GM12891 (cell line): ENCODE measurements at regions not wholly inside any gene's neighbourhood (a gene's known extent, or its start where the extent isn't known, plus 50 kb on each side); places are given as distances from the start of the nearest gene placed in this dataset.

Experiments
- POLR2A ChIP-seq: IDR thresholded peaks from 2 replicates; pipeline ENCODE4 v1.6.1; 2011; ENCODE audit warnings: low read depth, low read length, control low read depth
- POLR2AphosphoS5 ChIP-seq: IDR thresholded peaks from 2 replicates; pipeline ENCODE4 v1.6.1; 2011; ENCODE audit warnings: low read depth, low read length, control low read depth
- POU2F2 ChIP-seq: IDR thresholded peaks from 2 replicates; pipeline ENCODE4 v1.6.1; 2011; ENCODE audit warnings: low read depth, mild to moderate bottlenecking, control low read depth, low read length, moderate library complexity
- SPI1 ChIP-seq: IDR thresholded peaks from 2 replicates; pipeline ENCODE4 v1.6.1; 2011; ENCODE audit warnings: low read depth, low read length, control low read depth
- TAF1 ChIP-seq: IDR thresholded peaks from 2 replicates; pipeline ENCODE4 v1.6.1; 2011; ENCODE audit warnings: low read depth, low read length, control low read depth

DNA sequence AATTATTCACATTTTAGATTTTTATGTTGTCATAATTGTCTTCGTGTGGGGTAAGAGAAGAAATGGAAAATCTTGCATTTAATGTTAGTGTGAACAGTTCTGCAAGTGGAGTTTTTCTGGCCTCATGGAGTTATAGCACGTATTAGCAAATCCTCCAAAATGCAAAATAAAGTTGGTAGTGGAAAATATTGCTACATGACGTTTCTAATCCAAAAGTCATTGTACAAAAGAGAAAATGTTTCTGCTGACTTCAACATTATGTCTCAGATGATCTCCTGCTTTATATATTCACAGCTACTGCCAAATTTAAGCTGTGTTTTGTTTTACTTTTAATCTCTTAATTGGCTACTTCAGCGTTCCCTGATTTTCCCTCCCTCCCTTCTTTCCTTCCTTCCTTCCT is 1804.0 kb upstream of the RAG2 start:
- no peak for TF ChIP-seq POLR2A
- TF ChIP-seq POLR2AphosphoS5: no peak
- TF ChIP-seq TAF1: no peak
- TF ChIP-seq POU2F2: no peak
- TF ChIP-seq SPI1: no peak
